GM23248 (cell line): ENCODE measurements at regions not wholly inside any gene's neighbourhood (a gene's known extent, or its start where the extent isn't known, plus 50 kb on each side); places are given as distances from the start of the nearest gene placed in this dataset.

Experiments
- EZH2 ChIP-seq: fragments of 200-600 bp; sonication (generic); IDR thresholded peaks from 2 replicates; pipeline ENCODE4 v1.6.1; 2018; ENCODE audit warnings: antibody characterized with exemption, mild to moderate bottlenecking; ENCODE audit not compliant: insufficient read depth, poor library complexity, severe bottlenecking
- EZH2phosphoT487 ChIP-seq: fragments of 200-600 bp; sonication (generic); IDR thresholded peaks from 2 replicates; pipeline ENCODE4 v1.6.1; 2018; ENCODE audit warnings: antibody characterized with exemption, moderate library complexity, mild to moderate bottlenecking, low read depth; ENCODE audit not compliant: insufficient read depth

DNA sequence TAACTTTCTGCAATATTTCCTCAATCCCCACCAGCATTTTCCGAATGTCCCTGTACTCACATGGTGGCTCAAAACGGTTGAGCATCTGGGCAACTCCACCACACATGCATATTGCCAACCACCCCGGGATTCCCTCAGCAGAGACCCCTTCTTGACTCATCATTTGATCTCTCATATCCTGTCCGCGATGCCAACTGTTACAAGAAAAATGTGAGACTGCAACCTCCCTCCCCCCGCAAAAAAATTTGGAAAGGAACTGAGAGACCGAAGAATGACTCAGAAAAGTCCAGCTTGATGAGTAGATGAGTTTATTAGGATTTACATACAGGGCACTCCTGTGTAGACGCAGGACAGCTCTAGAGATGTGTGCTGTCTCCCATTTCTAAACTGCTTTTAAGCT lies 561.4 kb downstream of the ZIC3 start:
- TF ChIP-seq EZH2phosphoT487 (no peak), EZH2 (no peak)
